HepG2 (cell line): ENCODE measurements at regions not wholly inside any gene's neighbourhood (a gene's known extent, or its start where the extent isn't known, plus 50 kb on each side); places are given as distances from the start of the nearest gene placed in this dataset.

Experiments
- ATAC-seq: fragments of 200-7000 bp; cut with Tn5 transposase; 3 replicates; pipeline ENCODE4 v1.9.1; 2020; ENCODE audit warnings: mild to moderate bottlenecking, moderate library complexity
- BruUV-seq: library from RNA; stranded (reverse); fragments of 400-500 nt; replicated peaks from 2 replicates; lab custom pipeline; 2021; lab: Mats Ljungman, UMichigan
- CTCF ChIA-PET: fragments of 300-600 bp; formaldehyde crosslinking; extraction: SDS; loops from one replicate; lab custom pipeline; 2021; ENCODE audit warnings: low total read pairs, inconsistent platforms, low intra/inter-chr PET ratio; lab: Yijun Ruan, JAX
- POLR2A ChIA-PET: fragments of 350-600 bp; sonication (Branson Sonifier 250); formaldehyde crosslinking; loops from one replicate; lab custom pipeline; 2020; ENCODE audit warnings: antibody characterized with exemption, inconsistent platforms; lab: Yijun Ruan, JAX
- DNase-seq: peaks from one replicate; pipeline ENCODE4 v3.0.0-alpha.2; 2015; ENCODE audit warnings: low spot score
- FAIRE-seq: peaks from 3 replicates; lab custom pipeline; 2011; peaks lifted over from hg19 to GRCh38; lab: Jason Lieb, UNC
- H2AFZ ChIP-seq: one replicate; pipeline ENCODE4 v1.6.1; 2011; ENCODE audit warnings: low read length, inconsistent platforms
- H3K27ac ChIP-seq: fragments of 300-600 bp; 3 replicates; pipeline ENCODE4 v1.8.0; 2011; ENCODE audit warnings: mixed run types, mild to moderate bottlenecking, mixed read lengths, low read length, inconsistent platforms; ENCODE audit not compliant: insufficient read depth; ENCODE audit errors: extremely low read length
- H3K27me3 ChIP-seq, 2 experiments: fragments of 200-600 bp in 1 of 2; 2 replicates in 1 of 2; 3 replicates in 1 of 2; pipeline versions ENCODE4 v1.6.0 to v1.8.0; 2011; ENCODE audit warnings: low read length in 2 of 2, mild to moderate bottlenecking in 2 of 2, moderate library complexity in 2 of 2, inconsistent platforms in 1 of 2; ENCODE audit not compliant: insufficient read depth in 2 of 2, control insufficient read depth in 1 of 2
- H3K36me3 ChIP-seq, 2 experiments: fragments of 200-600 bp in 1 of 2; replicated peaks in 1 of 2; 2 replicates in 1 of 2; 3 replicates in 1 of 2; pipeline versions ENCODE4 v1.5.1 to v1.8.0; 2011; ENCODE audit warnings: low read length in 2 of 2, inconsistent platforms in 1 of 2; ENCODE audit not compliant: insufficient read depth in 2 of 2, control insufficient read depth in 1 of 2
- H3K4me1 ChIP-seq: 2 replicates; pipeline ENCODE4 v1.5.1; 2012; ENCODE audit warnings: low read length, inconsistent platforms; ENCODE audit not compliant: insufficient read depth
- H3K4me2 ChIP-seq: 2 replicates; pipeline ENCODE4 v1.6.0; 2011; ENCODE audit warnings: low read depth, low read length, inconsistent platforms
- H3K4me3 ChIP-seq, 3 experiments: fragments of 200-600 bp in 1 of 3; sonication (generic), shearing (Covaris generic) in 1 of 3; replicated peaks in 1 of 3; 2 replicates each; pipeline ENCODE4 v1.5.1; 2011 to 2016; ENCODE audit warnings: low read length in 3 of 3, inconsistent platforms in 2 of 3, low read depth in 2 of 3, mild to moderate bottlenecking in 2 of 3, control low read depth in 1 of 3, mixed read lengths in 1 of 3; ENCODE audit not compliant: insufficient read depth in 1 of 3
- H3K79me2 ChIP-seq: one replicate; pipeline ENCODE4 v1.6.1; 2011; ENCODE audit warnings: low read length, inconsistent platforms; ENCODE audit not compliant: insufficient read depth
- H3K9ac ChIP-seq: 2 replicates; pipeline ENCODE4 v1.6.0; 2011; ENCODE audit warnings: mild to moderate bottlenecking, low read depth, low read length, inconsistent platforms; ENCODE audit not compliant: insufficient read depth
- H3K9me3 ChIP-seq: 2 replicates; pipeline ENCODE4 v1.5.1; 2012; ENCODE audit warnings: mild to moderate bottlenecking, low read length
- H4K20me1 ChIP-seq: 2 replicates; pipeline ENCODE4 v1.6.0; 2011; ENCODE audit warnings: inconsistent platforms, mild to moderate bottlenecking, low read length, moderate library complexity; ENCODE audit not compliant: insufficient read depth
- DMAP1 ChIP-seq: IDR thresholded peaks from 2 replicates; pipeline ENCODE4 v1.6.1; 2016
- ESRRA ChIP-seq: sonication (generic); formaldehyde crosslinking; IDR thresholded peaks from 2 replicates; pipeline ENCODE4 v1.5.1; 2020; ENCODE audit warnings: mild to moderate bottlenecking, low read depth, missing genetic modification reagents
- KDM2A ChIP-seq: sonication (generic); formaldehyde crosslinking; IDR thresholded peaks from 2 replicates; pipeline ENCODE4 v1.4.0; 2020; ENCODE audit warnings: low read depth, missing genetic modification reagents, borderline replicate concordance
- NR3C1 ChIP-seq: sonication (generic); formaldehyde crosslinking; IDR thresholded peaks from 2 replicates; pipeline ENCODE4 v1.4.0; 2020; ENCODE audit warnings: missing genetic modification reagents
- SAFB2 ChIP-seq: sonication (generic); formaldehyde crosslinking; IDR thresholded peaks from 2 replicates; pipeline ENCODE4 v1.5.1; 2020; ENCODE audit warnings: missing genetic modification reagents, low read depth, mild to moderate bottlenecking, borderline replicate concordance
- ZNF160 ChIP-seq: sonication (generic); formaldehyde crosslinking; IDR thresholded peaks from 2 replicates; pipeline ENCODE4 v1.8.0; 2022; ENCODE audit warnings: mild to moderate bottlenecking, inconsistent platforms, missing genetic modification reagents
- ZNF670 ChIP-seq: sonication (generic); formaldehyde crosslinking; IDR thresholded peaks from 2 replicates; pipeline ENCODE4 v1.8.0; 2022; ENCODE audit warnings: mild to moderate bottlenecking, missing genetic modification reagents, borderline replicate concordance
- ZNF678 ChIP-seq: sonication (generic); formaldehyde crosslinking; IDR thresholded peaks from 2 replicates; pipeline ENCODE4 v1.4.0; 2020; ENCODE audit warnings: mild to moderate bottlenecking, missing genetic modification reagents
- ZNF788 ChIP-seq: sonication (generic); formaldehyde crosslinking; IDR thresholded peaks from 2 replicates; pipeline ENCODE4 v1.5.0; 2020; ENCODE audit warnings: mild to moderate bottlenecking, missing genetic modification reagents, borderline replicate concordance
- WGBS: methylation state at CpG from one replicate; pipeline ENCODE4 v1.1.6; 2017; ENCODE audit warnings: low lambda C conversion rate; 5-methylcytosine and 5-hydroxymethylcytosine counted together
- in situ Hi-C: cut with HindIII; loops from 2 replicates; pipeline ENCODE4 v1.10.0; 2017; ENCODE audit warnings: low pct_unique_long_range_greater_than_20kb; ENCODE audit not compliant: extremely low pct_ligation_motif_present
- intact Hi-C: fragments of 100-400 bp; cut with micrococcal nuclease; formaldehyde crosslinking; loops from one replicate; pipeline ENCODE4 v1.10.0; 2022; ENCODE audit not compliant: unreplicated experiment
- TF ChIP-seq, protein P1 (sequence below): sonication (generic); formaldehyde crosslinking; IDR thresholded peaks from 2 replicates; pipeline ENCODE4 v1.4.0; 2020; ENCODE audit warnings: mild to moderate bottlenecking, missing genetic modification reagents
- TF ChIP-seq, protein P2 (sequence below): sonication (generic); formaldehyde crosslinking; IDR thresholded peaks from 2 replicates; pipeline ENCODE4 v1.5.0; 2020; ENCODE audit warnings: mild to moderate bottlenecking, missing genetic modification reagents
- TF ChIP-seq, protein P3 (sequence below): sonication (generic); formaldehyde crosslinking; IDR thresholded peaks from 2 replicates; pipeline ENCODE4 v1.5.0; 2020; ENCODE audit warnings: missing genetic modification reagents
- TF ChIP-seq, protein P4 (sequence below): fragments of 450-650 bp; IDR thresholded peaks from 2 replicates; pipeline ENCODE4 v1.6.1; 2017; ENCODE audit warnings: mild to moderate bottlenecking

DNA sequence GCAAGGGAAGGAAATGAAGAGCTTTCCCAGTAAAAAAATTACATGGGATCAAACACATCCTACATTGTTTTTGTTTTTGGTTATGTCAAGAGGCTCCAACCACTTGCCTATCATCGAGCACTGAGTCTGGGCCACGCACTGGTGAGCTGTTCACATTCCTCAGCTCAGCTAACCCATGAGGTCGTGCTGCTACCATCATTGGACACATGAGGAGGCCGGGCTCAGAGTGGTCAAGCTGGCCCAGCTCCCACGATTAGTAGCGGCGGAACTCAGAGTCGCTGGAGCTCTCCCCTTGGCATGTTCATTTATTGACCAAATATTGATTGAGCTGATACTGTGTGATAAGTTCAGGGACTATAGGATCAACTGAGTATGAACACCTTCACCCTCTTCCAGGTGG is 164.9 kb downstream of the CDH26 start:
- Histone ChIP-seq H2AFZ (no peak overlapping the region), H3K4me1 (peaks cover 9% of the 10 kb centered on the region), H3K27me3 (peaks cover 0 to under 1% of the 10 kb centered on the region in 2 experiments; a peak in 1 of 5 replicates), H3K36me3 (no peaks in the 10 kb centered on the region), H3K4me2 (no peak overlapping the region), H3K9ac (no peak overlapping the region), H3K9me3 (0 out of 2 replicates have a peak, but pooled peaks cover 4% of the 10 kb centered on the region), H3K4me3 (no peak overlapping the region)
- FAIRE-seq = no peak
- ATAC-seq = no peak
- in situ Hi-C loops = no loop called here
- CTCF ChIA-PET = no interaction called here
- 43% methylated on average over 8 of the region's 8 CpGs for WGBS
- intact Hi-C loops = no loop called here
- no peak for TF ChIP-seq KDM2A (CRISPR knock-in tag)
- TF ChIP-seq NR3C1 (CRISPR knock-in tag) = no peak
- TF ChIP-seq, protein P1, sequence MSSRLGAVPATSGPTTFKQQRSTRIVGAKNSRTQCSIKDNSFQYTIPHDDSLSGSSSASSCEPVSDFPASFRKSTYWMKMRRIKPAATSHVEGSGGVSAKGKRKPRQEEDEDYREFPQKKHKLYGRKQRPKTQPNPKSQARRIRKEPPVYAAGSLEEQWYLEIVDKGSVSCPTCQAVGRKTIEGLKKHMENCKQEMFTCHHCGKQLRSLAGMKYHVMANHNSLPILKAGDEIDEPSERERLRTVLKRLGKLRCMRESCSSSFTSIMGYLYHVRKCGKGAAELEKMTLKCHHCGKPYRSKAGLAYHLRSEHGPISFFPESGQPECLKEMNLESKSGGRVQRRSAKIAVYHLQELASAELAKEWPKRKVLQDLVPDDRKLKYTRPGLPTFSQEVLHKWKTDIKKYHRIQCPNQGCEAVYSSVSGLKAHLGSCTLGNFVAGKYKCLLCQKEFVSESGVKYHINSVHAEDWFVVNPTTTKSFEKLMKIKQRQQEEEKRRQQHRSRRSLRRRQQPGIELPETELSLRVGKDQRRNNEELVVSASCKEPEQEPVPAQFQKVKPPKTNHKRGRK (CRISPR knock-in tag) = no peak
- TF ChIP-seq ZNF678 (CRISPR knock-in tag) = no peak
- TF ChIP-seq, all 625 proteins: peak for 0
- DNase-seq = no peak
- POLR2A ChIA-PET = no interaction called here
- Histone ChIP-seq H4K20me1 (no peaks in the 10 kb centered on the region), H3K79me2 (no peaks in the 10 kb centered on the region), H3K27ac (no peak overlapping the region)
- no TSS peak for BruUV-seq

DNA sequence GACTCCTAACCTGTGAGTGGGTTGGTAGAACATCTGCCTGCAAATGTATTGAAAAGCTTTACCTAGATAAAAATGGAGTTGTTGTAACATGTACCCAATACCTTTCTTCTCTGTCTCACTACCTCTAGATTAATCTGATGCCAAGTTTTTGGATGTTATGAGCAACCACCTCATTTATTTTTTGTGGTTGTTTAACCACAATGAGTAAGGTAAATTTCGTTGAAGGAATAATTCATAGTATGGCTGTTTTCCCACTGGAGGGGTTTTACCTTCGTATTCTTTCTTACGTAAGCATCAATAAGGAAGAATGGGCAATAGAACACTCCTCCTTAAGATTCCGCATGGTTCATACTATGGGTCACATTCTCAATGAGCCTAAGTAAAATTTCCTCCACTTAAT is 165.4 kb downstream of the CDH26 start:
- ChIA-PET CTCF (no interaction called here), POLR2A (no interaction called here)
- no peaks in the 10 kb centered on the region; a peak in 1 of 5 replicates for H3K27me3 ChIP-seq
- peaks cover 9% of the 10 kb centered on the region for H3K4me1 ChIP-seq
- H2AFZ ChIP-seq = no peak overlapping the region
- 51% methylated on average over 4 of the region's 4 CpGs for WGBS
- BruUV-seq = no TSS peak
- H4K20me1 ChIP-seq = no peaks in the 10 kb centered on the region
- intact Hi-C loops (no loop called here), in situ Hi-C loops (no loop called here)
- H3K4me3 ChIP-seq = no peak overlapping the region
- no peaks in the 10 kb centered on the region for H3K36me3 ChIP-seq
- 0 out of 2 replicates have a peak, but pooled peaks cover 4% of the 10 kb centered on the region for H3K9me3 ChIP-seq
- no peak overlapping the region for H3K9ac ChIP-seq
- FAIRE-seq = no peak
- H3K79me2 ChIP-seq = no peaks in the 10 kb centered on the region
- no peak overlapping the region for H3K27ac ChIP-seq
- DNase-seq = no peak
- no peak overlapping the region for H3K4me2 ChIP-seq
- no peak for ATAC-seq
- no peak for TF ChIP-seq ZNF670 (CRISPR knock-in tag)
- TF ChIP-seq, protein P2, sequence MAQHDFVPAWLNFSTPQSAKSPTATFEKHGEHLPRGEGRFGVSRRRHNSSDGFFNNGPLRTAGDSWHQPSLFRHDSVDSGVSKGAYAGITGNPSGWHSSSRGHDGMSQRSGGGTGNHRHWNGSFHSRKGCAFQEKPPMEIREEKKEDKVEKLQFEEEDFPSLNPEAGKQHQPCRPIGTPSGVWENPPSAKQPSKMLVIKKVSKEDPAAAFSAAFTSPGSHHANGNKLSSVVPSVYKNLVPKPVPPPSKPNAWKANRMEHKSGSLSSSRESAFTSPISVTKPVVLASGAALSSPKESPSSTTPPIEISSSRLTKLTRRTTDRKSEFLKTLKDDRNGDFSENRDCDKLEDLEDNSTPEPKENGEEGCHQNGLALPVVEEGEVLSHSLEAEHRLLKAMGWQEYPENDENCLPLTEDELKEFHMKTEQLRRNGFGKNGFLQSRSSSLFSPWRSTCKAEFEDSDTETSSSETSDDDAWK (CRISPR knock-in tag) = no peak
- TF ChIP-seq ZNF788 = no peak
- no peak for TF ChIP-seq ESRRA
- TF ChIP-seq SAFB2 (CRISPR knock-in tag) = no peak
- TF ChIP-seq, protein P3, sequence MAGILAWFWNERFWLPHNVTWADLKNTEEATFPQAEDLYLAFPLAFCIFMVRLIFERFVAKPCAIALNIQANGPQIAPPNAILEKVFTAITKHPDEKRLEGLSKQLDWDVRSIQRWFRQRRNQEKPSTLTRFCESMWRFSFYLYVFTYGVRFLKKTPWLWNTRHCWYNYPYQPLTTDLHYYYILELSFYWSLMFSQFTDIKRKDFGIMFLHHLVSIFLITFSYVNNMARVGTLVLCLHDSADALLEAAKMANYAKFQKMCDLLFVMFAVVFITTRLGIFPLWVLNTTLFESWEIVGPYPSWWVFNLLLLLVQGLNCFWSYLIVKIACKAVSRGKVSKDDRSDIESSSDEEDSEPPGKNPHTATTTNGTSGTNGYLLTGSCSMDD (CRISPR knock-in tag) = no peak
- TF ChIP-seq, protein P4, sequence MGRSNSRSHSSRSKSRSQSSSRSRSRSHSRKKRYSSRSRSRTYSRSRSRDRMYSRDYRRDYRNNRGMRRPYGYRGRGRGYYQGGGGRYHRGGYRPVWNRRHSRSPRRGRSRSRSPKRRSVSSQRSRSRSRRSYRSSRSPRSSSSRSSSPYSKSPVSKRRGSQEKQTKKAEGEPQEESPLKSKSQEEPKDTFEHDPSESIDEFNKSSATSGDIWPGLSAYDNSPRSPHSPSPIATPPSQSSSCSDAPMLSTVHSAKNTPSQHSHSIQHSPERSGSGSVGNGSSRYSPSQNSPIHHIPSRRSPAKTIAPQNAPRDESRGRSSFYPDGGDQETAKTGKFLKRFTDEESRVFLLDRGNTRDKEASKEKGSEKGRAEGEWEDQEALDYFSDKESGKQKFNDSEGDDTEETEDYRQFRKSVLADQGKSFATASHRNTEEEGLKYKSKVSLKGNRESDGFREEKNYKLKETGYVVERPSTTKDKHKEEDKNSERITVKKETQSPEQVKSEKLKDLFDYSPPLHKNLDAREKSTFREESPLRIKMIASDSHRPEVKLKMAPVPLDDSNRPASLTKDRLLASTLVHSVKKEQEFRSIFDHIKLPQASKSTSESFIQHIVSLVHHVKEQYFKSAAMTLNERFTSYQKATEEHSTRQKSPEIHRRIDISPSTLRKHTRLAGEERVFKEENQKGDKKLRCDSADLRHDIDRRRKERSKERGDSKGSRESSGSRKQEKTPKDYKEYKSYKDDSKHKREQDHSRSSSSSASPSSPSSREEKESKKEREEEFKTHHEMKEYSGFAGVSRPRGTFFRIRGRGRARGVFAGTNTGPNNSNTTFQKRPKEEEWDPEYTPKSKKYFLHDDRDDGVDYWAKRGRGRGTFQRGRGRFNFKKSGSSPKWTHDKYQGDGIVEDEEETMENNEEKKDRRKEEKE = no peak
- TF ChIP-seq DMAP1 = no peak
- TF ChIP-seq ZNF160 (CRISPR knock-in tag) = no peak
